Tibial nerve (tissue), 4 donors: ENCODE measurements at regions not wholly inside any gene's neighbourhood (a gene's known extent, or its start where the extent isn't known, plus 50 kb on each side); places are given as distances from the start of the nearest gene placed in this dataset.

Experiments used
- DNase-seq, 2 donors: peaks; one replicate each; pipeline ENCODE4 v3.0.0-alpha.2; 2019; ENCODE audit warnings: low spot score in 2 of 2
- H3K27ac ChIP-seq, 4 donors: fragments of 200-600 bp; sonication (generic) in 3 of 4; one replicate each; pipeline ENCODE4 v1.5.1; 2017 to 2019; ENCODE audit warnings: mild to moderate bottlenecking in 1 of 4
- H3K27me3 ChIP-seq, 2 donors: fragments of 200-600 bp; sonication (generic) in 1 of 2; one replicate each; pipeline versions ENCODE4 v1.5.1 to v1.6.0; 2017 to 2019
- H3K36me3 ChIP-seq, 3 donors: fragments of 200-600 bp; sonication (generic); one replicate each; pipeline ENCODE4 v1.5.1; 2018 to 2019
- H3K4me1 ChIP-seq, 4 donors: fragments of 200-600 bp; sonication (generic) in 3 of 4; one replicate each; pipeline ENCODE4 v1.5.1; 2017 to 2019
- H3K4me3 ChIP-seq, 4 donors: fragments of 200-600 bp; sonication (generic) in 3 of 4; one replicate each; pipeline ENCODE4 v1.5.1; 2017 to 2019; ENCODE audit warnings: mild to moderate bottlenecking in 1 of 4, moderate library complexity in 1 of 4
- H3K9me3 ChIP-seq, 4 donors: fragments of 200-600 bp; sonication (generic) in 3 of 4; one replicate each; pipeline ENCODE4 v1.5.1; 2017 to 2019
- EP300 ChIP-seq, 2 donors: sonication (generic); formaldehyde crosslinking; IDR thresholded peaks; one replicate each; pipeline ENCODE4 v1.6.1; 2017; ENCODE audit warnings: antibody characterized with exemption in 2 of 2, mild to moderate bottlenecking in 1 of 2
- POLR2A ChIP-seq, 2 donors: fragments of 450-650 bp; IDR thresholded peaks; one replicate each; pipeline ENCODE4 v1.6.1; 2017; ENCODE audit warnings: antibody characterized with exemption in 2 of 2, mild to moderate bottlenecking in 2 of 2, moderate library complexity in 2 of 2
- WGBS, 2 donors: methylation state at CpG; one replicate each; pipeline ENCODE4 v1.1.5; 2018; 5-methylcytosine and 5-hydroxymethylcytosine counted together
- TF ChIP-seq, protein P1 (sequence below), 5 experiments: fragments of 200-600 bp in 3 of 5; fragments of 450-650 bp in 2 of 5; sonication (generic) in 3 of 5; IDR thresholded peaks; one replicate each; pipeline ENCODE4 v1.5.1; 2016 to 2019; ENCODE audit warnings: antibody characterized with exemption in 5 of 5, mild to moderate bottlenecking in 3 of 5, moderate library complexity in 2 of 5

DNA sequence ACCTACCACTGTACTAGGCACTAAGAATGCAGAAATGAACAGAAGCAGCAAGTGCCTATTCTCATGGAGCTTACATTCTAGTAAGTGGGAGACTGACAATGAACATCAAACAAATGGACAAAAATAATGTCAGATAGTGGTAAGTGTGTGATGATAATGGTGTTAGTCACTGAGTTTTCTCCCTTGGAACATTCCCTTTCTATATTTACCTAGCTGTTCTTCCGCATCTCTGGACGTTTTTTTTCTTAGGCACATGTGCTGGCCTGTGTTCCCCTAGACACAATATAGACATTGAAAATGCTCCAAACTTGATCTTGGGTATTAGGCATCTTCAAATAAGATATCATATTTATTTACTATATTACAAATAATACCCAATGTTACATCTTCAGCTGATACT lies 218.1 kb upstream of the GJE1 start:
- 80 to 84% methylated on average over 2 of the region's 2 CpGs for WGBS, 2 donors
- no peak for TF ChIP-seq POLR2A (IDR thresholded peaks at IDR 0.05)
- TF ChIP-seq, protein P1, sequence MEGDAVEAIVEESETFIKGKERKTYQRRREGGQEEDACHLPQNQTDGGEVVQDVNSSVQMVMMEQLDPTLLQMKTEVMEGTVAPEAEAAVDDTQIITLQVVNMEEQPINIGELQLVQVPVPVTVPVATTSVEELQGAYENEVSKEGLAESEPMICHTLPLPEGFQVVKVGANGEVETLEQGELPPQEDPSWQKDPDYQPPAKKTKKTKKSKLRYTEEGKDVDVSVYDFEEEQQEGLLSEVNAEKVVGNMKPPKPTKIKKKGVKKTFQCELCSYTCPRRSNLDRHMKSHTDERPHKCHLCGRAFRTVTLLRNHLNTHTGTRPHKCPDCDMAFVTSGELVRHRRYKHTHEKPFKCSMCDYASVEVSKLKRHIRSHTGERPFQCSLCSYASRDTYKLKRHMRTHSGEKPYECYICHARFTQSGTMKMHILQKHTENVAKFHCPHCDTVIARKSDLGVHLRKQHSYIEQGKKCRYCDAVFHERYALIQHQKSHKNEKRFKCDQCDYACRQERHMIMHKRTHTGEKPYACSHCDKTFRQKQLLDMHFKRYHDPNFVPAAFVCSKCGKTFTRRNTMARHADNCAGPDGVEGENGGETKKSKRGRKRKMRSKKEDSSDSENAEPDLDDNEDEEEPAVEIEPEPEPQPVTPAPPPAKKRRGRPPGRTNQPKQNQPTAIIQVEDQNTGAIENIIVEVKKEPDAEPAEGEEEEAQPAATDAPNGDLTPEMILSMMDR (IDR thresholded peaks at IDR 0.05): no peak
- no peak for TF ChIP-seq EP300 (IDR thresholded peaks at IDR 0.05)

DNA sequence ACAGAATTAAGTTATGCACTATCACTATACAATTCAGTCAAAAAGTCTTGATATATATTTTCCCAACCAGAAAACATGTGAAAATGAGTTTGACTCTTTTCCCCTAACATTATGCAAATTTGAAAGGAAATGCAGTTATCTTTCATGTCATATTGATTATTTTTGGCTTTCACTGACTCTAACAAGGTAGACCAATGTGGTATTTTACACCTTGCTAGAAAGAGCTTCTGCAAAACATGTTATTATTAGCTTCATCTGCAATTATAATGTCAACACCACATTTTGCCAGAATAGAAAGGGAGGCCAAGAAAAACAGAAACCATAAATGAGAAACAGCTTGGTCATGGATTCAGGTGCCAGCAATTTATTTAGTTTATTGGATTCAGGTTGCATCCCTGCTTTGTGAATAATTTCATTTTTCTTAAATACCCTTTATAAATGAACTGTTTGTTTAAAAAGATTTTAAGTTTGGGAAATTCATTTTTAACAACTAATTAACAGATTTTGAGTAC lies 226.1 kb upstream of the GJE1 start:
- no peak for DNase-seq
- no peaks in the 10 kb centered on the region for H3K9me3 ChIP-seq
- no peak overlapping the region for H3K27ac ChIP-seq
- no peak overlapping the region for H3K4me3 ChIP-seq
- H3K4me1 ChIP-seq: no peaks in the 10 kb centered on the region
- H3K36me3 ChIP-seq: no peaks in the 10 kb centered on the region
- no peak for TF ChIP-seq EP300 (IDR thresholded peaks at IDR 0.05)
- no peak for TF ChIP-seq POLR2A (IDR thresholded peaks at IDR 0.05)
- TF ChIP-seq, protein P1 (IDR thresholded peaks at IDR 0.05): no peak
- H3K27me3 ChIP-seq: no peaks in the 10 kb centered on the region

More for the DNA sequence above, 218.1 kb upstream of the GJE1 start:
- Histone ChIP-seq H3K4me1 (no peaks in the 10 kb centered on the region), H3K36me3 (no peaks in the 10 kb centered on the region), H3K27me3 (no peaks in the 10 kb centered on the region), H3K4me3 (no peak overlapping the region), H3K9me3 (no peaks in the 10 kb centered on the region), H3K27ac (no peak overlapping the region)
- no peak for DNase-seq

DNA sequence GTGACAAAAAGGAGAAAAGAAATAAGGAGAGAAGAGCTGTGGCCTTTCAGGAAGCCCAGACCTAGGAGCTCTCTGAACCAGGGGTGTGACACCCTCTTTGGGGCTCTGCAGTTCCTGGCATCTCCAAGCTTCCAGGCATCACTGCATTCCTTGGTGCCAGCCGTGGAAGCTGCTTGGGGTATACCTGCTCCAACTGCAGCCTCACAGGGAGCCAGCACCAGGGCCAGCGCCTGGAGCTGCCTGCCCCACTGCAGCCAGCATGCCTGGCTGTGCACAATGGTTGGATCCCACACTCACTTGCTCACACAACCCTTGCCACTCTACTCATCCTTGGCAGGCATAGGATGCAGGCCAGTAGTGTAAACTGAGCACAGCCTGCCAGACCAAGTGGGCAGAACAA lies 242.1 kb upstream of the GJE1 start:
- H3K4me3 ChIP-seq: no peak overlapping the region
- H3K9me3 ChIP-seq: peaks cover 0 to 18% (median 0%) of the 10 kb centered on the region in 4 donors
- DNase-seq: no peak
- H3K27me3 ChIP-seq: no peaks in the 10 kb centered on the region
- no peaks in the 10 kb centered on the region for H3K4me1 ChIP-seq
- no peak overlapping the region for H3K27ac ChIP-seq
- 70 to 75% methylated on average over 2 of the region's 2 CpGs for WGBS, 2 donors
- no peak for TF ChIP-seq POLR2A (IDR thresholded peaks at IDR 0.05)
- no peaks in the 10 kb centered on the region for H3K36me3 ChIP-seq

DNA sequence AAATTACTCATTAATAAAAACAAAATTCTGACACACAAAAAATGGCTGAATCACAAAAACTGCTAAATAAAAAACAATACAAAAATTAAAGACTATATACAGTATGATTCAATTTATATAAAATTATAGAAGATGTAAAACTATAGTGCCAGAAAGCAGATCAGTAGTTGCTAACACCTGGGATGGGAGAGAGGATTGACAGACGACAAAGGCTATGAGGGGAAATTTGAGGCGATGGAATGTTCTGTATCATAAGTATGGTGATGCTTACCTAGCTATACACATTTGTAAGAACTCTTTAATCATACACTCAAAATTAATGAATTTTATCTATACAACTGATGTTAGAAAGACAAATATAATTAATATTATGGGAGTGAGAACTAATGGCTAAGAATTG lies 247.9 kb upstream of the GJE1 start:
- no peaks in the 10 kb centered on the region for H3K36me3 ChIP-seq
- no peaks in the 10 kb centered on the region for H3K27me3 ChIP-seq
- H3K9me3 ChIP-seq: peaks cover 0 to 28% (median 0%) of the 10 kb centered on the region in 4 donors
- no peak for DNase-seq
- no peak overlapping the region for H3K4me3 ChIP-seq
- whole genome bisulfite sequencing, 2 donors: 94 to 95% methylated on average over 2 of the region's 2 CpGs
- no peaks in the 10 kb centered on the region for H3K4me1 ChIP-seq
- no peak for TF ChIP-seq POLR2A (IDR thresholded peaks at IDR 0.05)
- TF ChIP-seq, protein P1 (IDR thresholded peaks at IDR 0.05): no peak
- no peak for TF ChIP-seq EP300 (IDR thresholded peaks at IDR 0.05)
- no peak overlapping the region for H3K27ac ChIP-seq

DNA sequence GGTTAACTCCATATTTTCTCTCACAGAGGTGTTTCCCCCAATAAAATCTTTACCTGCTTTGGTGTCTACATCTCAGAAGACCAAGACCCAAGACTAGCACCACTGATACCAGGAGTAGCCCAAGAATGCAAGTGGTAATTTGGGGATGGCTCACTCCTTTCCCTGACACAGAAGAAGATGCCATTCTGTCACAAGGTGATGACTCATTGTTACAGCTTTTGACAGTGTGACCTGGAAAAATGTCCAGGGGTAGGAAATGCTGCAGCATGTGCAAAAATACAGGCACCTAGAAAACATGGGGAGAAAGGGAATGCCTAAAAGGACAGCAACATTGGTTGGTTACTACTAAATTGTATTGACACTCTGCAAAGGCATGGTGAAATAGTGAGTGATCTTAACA lies 254.0 kb upstream of the GJE1 start:
- no peaks in the 10 kb centered on the region for H3K36me3 ChIP-seq
- no peak overlapping the region for H3K27ac ChIP-seq
- H3K27me3 ChIP-seq: no peaks in the 10 kb centered on the region
- H3K9me3 ChIP-seq: no peaks in the 10 kb centered on the region
- H3K4me1 ChIP-seq: no peaks in the 10 kb centered on the region
- TF ChIP-seq EP300 (IDR thresholded peaks at IDR 0.05): no peak
- no peak for TF ChIP-seq POLR2A (IDR thresholded peaks at IDR 0.05)
- TF ChIP-seq, protein P1 (IDR thresholded peaks at IDR 0.05): no peak
- H3K4me3 ChIP-seq: no peak overlapping the region
- no peak for DNase-seq
